ENCODE measurements at regions not wholly inside any gene's neighbourhood (a gene's known extent, or its start where the extent isn't known, plus 50 kb on each side); places are given as distances from the start of the nearest gene placed in this dataset.

DNA sequence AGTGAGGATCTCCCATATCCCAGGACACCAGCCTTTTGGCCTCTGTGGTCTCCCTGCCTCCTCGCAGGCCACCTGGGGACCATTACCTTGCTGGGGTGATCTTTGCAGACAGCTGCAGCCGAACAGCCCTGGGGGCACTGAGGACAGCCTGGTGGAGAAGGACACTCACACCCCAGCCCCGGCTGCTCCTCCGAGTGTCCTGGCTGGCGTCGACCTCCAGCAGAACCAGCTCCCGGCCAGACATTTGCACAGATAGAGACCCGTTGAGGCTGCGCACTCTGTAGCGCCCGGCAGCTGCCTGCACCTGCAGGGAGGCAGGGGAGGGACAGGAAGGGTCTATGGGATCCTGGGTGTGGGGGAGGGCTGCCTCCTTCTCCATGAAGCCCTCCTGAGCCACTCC lies 90.3 kb downstream of the RMI2 start:
- TF ChIP-seq, protein P1, sequence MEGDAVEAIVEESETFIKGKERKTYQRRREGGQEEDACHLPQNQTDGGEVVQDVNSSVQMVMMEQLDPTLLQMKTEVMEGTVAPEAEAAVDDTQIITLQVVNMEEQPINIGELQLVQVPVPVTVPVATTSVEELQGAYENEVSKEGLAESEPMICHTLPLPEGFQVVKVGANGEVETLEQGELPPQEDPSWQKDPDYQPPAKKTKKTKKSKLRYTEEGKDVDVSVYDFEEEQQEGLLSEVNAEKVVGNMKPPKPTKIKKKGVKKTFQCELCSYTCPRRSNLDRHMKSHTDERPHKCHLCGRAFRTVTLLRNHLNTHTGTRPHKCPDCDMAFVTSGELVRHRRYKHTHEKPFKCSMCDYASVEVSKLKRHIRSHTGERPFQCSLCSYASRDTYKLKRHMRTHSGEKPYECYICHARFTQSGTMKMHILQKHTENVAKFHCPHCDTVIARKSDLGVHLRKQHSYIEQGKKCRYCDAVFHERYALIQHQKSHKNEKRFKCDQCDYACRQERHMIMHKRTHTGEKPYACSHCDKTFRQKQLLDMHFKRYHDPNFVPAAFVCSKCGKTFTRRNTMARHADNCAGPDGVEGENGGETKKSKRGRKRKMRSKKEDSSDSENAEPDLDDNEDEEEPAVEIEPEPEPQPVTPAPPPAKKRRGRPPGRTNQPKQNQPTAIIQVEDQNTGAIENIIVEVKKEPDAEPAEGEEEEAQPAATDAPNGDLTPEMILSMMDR (IDR thresholded peaks at IDR 0.05) = no peak
- TF ChIP-seq EP300 (IDR thresholded peaks at IDR 0.05) = no peak
- TF ChIP-seq POLR2AphosphoS5 (IDR thresholded peaks at IDR 0.05) = no peak
